H1 (cell line): ENCODE measurements at regions not wholly inside any gene's neighbourhood (a gene's known extent, or its start where the extent isn't known, plus 50 kb on each side); places are given as distances from the start of the nearest gene placed in this dataset.

Experiments used
- BRCA1 ChIP-seq: IDR thresholded peaks from 2 replicates; pipeline ENCODE4 v1.6.1; 2012; ENCODE audit warnings: low read depth, low read length, improper control_type of control experiment
- CBX8 ChIP-seq: fragments of 300-800, 300-1000 bp; sonication (generic); IDR thresholded peaks from 2 replicates; pipeline ENCODE4 v1.7.1; 2016; ENCODE audit warnings: low read depth, low read length, borderline replicate concordance
- SIX5 ChIP-seq: IDR thresholded peaks from 2 replicates; pipeline ENCODE4 v1.6.1; 2011; ENCODE audit warnings: mild to moderate bottlenecking, low read depth, low read length
- TF ChIP-seq, protein P1 (sequence below): IDR thresholded peaks from 2 replicates; pipeline ENCODE4 v1.6.1; 2011; ENCODE audit warnings: low read depth, mild to moderate bottlenecking, low read length; ENCODE audit not compliant: insufficient read depth
- TF ChIP-seq, protein P2 (sequence below): fragments of 300-600 bp; sonication (generic); IDR thresholded peaks from 2 replicates; pipeline ENCODE4 v1.7.1; 2012; ENCODE audit warnings: low read length, moderate library complexity, mild to moderate bottlenecking, inconsistent platforms; ENCODE audit not compliant: insufficient replicate concordance
- TF ChIP-seq, protein P3 (sequence below): IDR thresholded peaks from 2 replicates; pipeline ENCODE4 v1.6.1; 2011; ENCODE audit warnings: low read length, improper control_type of control experiment

DNA sequence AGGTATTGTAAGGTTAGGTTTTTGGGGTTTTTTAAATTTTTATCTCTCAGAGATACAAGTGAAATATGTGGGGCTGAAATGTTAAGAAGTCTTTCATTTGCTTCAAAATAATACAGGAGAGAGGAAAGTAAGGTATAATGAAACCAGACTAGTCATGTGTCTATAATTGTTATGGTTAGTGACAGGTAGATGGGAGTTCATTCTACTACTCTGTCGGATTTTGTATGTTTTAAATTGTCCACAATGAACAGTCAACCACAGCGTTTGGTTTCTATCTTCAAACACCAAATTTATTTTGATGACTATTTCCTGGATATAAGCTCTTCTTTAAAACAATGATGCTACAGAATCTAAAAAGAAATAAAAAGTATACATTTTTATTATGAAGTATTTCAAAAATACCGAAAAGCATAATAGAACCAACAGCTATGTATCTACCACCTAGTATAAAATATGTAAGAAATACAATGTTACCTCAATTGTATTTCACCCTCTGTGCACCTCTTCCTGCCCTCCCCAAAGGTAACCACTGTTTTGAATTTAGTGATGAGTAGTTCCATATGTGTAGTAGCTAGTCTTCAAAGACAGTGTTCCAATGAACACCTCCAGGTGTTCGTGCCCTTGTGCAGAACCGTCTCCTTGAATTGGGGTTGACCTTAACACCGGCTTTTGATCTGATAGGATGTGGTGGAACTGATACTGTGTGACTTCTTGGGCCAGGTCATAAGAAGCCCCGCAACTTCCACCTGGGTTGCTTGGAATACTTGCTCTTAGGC is 74.8 kb upstream of the CDK1 start (continued):
- TF ChIP-seq, protein P1, sequence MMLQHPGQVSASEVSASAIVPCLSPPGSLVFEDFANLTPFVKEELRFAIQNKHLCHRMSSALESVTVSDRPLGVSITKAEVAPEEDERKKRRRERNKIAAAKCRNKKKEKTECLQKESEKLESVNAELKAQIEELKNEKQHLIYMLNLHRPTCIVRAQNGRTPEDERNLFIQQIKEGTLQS: no peak
- TF ChIP-seq, protein P2, sequence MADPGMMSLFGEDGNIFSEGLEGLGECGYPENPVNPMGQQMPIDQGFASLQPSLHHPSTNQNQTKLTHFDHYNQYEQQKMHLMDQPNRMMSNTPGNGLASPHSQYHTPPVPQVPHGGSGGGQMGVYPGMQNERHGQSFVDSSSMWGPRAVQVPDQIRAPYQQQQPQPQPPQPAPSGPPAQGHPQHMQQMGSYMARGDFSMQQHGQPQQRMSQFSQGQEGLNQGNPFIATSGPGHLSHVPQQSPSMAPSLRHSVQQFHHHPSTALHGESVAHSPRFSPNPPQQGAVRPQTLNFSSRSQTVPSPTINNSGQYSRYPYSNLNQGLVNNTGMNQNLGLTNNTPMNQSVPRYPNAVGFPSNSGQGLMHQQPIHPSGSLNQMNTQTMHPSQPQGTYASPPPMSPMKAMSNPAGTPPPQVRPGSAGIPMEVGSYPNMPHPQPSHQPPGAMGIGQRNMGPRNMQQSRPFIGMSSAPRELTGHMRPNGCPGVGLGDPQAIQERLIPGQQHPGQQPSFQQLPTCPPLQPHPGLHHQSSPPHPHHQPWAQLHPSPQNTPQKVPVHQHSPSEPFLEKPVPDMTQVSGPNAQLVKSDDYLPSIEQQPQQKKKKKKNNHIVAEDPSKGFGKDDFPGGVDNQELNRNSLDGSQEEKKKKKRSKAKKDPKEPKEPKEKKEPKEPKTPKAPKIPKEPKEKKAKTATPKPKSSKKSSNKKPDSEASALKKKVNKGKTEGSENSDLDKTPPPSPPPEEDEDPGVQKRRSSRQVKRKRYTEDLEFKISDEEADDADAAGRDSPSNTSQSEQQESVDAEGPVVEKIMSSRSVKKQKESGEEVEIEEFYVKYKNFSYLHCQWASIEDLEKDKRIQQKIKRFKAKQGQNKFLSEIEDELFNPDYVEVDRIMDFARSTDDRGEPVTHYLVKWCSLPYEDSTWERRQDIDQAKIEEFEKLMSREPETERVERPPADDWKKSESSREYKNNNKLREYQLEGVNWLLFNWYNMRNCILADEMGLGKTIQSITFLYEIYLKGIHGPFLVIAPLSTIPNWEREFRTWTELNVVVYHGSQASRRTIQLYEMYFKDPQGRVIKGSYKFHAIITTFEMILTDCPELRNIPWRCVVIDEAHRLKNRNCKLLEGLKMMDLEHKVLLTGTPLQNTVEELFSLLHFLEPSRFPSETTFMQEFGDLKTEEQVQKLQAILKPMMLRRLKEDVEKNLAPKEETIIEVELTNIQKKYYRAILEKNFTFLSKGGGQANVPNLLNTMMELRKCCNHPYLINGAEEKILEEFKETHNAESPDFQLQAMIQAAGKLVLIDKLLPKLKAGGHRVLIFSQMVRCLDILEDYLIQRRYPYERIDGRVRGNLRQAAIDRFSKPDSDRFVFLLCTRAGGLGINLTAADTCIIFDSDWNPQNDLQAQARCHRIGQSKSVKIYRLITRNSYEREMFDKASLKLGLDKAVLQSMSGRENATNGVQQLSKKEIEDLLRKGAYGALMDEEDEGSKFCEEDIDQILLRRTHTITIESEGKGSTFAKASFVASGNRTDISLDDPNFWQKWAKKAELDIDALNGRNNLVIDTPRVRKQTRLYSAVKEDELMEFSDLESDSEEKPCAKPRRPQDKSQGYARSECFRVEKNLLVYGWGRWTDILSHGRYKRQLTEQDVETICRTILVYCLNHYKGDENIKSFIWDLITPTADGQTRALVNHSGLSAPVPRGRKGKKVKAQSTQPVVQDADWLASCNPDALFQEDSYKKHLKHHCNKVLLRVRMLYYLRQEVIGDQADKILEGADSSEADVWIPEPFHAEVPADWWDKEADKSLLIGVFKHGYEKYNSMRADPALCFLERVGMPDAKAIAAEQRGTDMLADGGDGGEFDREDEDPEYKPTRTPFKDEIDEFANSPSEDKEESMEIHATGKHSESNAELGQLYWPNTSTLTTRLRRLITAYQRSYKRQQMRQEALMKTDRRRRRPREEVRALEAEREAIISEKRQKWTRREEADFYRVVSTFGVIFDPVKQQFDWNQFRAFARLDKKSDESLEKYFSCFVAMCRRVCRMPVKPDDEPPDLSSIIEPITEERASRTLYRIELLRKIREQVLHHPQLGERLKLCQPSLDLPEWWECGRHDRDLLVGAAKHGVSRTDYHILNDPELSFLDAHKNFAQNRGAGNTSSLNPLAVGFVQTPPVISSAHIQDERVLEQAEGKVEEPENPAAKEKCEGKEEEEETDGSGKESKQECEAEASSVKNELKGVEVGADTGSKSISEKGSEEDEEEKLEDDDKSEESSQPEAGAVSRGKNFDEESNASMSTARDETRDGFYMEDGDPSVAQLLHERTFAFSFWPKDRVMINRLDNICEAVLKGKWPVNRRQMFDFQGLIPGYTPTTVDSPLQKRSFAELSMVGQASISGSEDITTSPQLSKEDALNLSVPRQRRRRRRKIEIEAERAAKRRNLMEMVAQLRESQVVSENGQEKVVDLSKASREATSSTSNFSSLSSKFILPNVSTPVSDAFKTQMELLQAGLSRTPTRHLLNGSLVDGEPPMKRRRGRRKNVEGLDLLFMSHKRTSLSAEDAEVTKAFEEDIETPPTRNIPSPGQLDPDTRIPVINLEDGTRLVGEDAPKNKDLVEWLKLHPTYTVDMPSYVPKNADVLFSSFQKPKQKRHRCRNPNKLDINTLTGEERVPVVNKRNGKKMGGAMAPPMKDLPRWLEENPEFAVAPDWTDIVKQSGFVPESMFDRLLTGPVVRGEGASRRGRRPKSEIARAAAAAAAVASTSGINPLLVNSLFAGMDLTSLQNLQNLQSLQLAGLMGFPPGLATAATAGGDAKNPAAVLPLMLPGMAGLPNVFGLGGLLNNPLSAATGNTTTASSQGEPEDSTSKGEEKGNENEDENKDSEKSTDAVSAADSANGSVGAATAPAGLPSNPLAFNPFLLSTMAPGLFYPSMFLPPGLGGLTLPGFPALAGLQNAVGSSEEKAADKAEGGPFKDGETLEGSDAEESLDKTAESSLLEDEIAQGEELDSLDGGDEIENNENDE: no peak
- no peak for TF ChIP-seq BRCA1
- TF ChIP-seq CBX8: no peak
- TF ChIP-seq, protein P3, sequence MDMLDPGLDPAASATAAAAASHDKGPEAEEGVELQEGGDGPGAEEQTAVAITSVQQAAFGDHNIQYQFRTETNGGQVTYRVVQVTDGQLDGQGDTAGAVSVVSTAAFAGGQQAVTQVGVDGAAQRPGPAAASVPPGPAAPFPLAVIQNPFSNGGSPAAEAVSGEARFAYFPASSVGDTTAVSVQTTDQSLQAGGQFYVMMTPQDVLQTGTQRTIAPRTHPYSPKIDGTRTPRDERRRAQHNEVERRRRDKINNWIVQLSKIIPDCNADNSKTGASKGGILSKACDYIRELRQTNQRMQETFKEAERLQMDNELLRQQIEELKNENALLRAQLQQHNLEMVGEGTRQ: no peak
- no peak for TF ChIP-seq SIX5
- TF ChIP-seq, all 59 proteins: peak for 0
